Right cardiac atrium (tissue), 5 donors: ENCODE measurements at regions not wholly inside any gene's neighbourhood (a gene's known extent, or its start where the extent isn't known, plus 50 kb on each side); places are given as distances from the start of the nearest gene placed in this dataset.

Source experiments
- ATAC-seq, 2 donors: fragments of 200-7000 bp; cut with Tn5 transposase; one replicate each; pipeline versions ENCODE4 v1.8.0 to v1.9.1; 2020; ENCODE audit warnings: moderate library complexity in 2 of 2, mild to moderate bottlenecking in 1 of 2
- DNase-seq, 3 donors: peaks; one replicate each; pipeline ENCODE4 v3.0.0-alpha.2; 2020
- H3K27ac ChIP-seq: one replicate; pipeline ENCODE4 v1.5.1; 2013; ENCODE audit warnings: mild to moderate bottlenecking, low read length, control low read depth, moderate library complexity
- H3K27me3 ChIP-seq: one replicate; pipeline ENCODE4 v1.6.1; 2013; ENCODE audit not compliant: control insufficient read depth, insufficient read depth
- H3K4me1 ChIP-seq: one replicate; pipeline ENCODE4 v1.6.1; 2013; ENCODE audit warnings: low read length; ENCODE audit not compliant: control insufficient read depth, insufficient read depth
- H3K4me3 ChIP-seq: one replicate; pipeline ENCODE4 v1.5.1; 2013; ENCODE audit warnings: low read length, control low read depth
- H3K9me3 ChIP-seq: one replicate; pipeline ENCODE4 v1.6.1; 2013; ENCODE audit warnings: low read length; ENCODE audit not compliant: control insufficient read depth
- WGBS: extraction: QIAGEN DNeasy Blood & Tissue Kit; methylation state at CpG from one replicate; pipeline ENCODE4 v1.1.7; 2013; 5-methylcytosine and 5-hydroxymethylcytosine counted together
- intact Hi-C, 4 donors: fragments of 100-400 bp; cut with DNase I; formaldehyde crosslinking; loops; one replicate each; pipeline versions ENCODE4 v1.11.0 to v1.14.0; 2022 to 2023
- donor health status: healthy with polysubstance abuse.
- donor health status: DM: no; HTN: yes; CAD: no.
- donor health status: DM: no; HTN: no; CAD: no.
- donor health status: DM: no; HTN: yes; CAD: no; lungs with severe emphysema.
- donor health status: DM: yes; HTN: yes; CAD: no.

- Histone ChIP-seq H3K27me3 (no peaks in the 10 kb centered on the region), H3K4me1 (peaks cover 4% of the 10 kb centered on the region), H3K9me3 (no peaks in the 10 kb centered on the region), H3K4me3 (no peak overlapping the region), H3K27ac (no peak overlapping the region)
- ATAC-seq: no peak
- no peak for DNase-seq
- 97% methylated on average over 3 of the region's 3 CpGs for WGBS
- intact Hi-C loops: no loop called here
Observed at GRCh38 chr3:124391774-124392173, 338.5 kb upstream of the UMPS start.

- Histone ChIP-seq H3K9me3 (no peaks in the 10 kb centered on the region), H3K27me3 (no peaks in the 10 kb centered on the region), H3K27ac (no peak overlapping the region), H3K4me3 (no peak overlapping the region), H3K4me1 (peaks cover 4% of the 10 kb centered on the region)
- no peak for ATAC-seq
- DNase-seq: no peak
- intact Hi-C loops: no loop called here
- 40% methylated on average over 2 of the region's 2 CpGs for WGBS
Observed at GRCh38 chr3:124393340-124393739, 336.9 kb upstream of the UMPS start.

- intact Hi-C loops: no loop called here
- H3K4me1 ChIP-seq: peaks cover 4% of the 10 kb centered on the region
- H3K27ac ChIP-seq: no peak overlapping the region
- WGBS: 60% methylated on average over 8 of the region's 8 CpGs
- peak in 2 of 3 donors; percentile 53 to 59 for DNase-seq
- H3K27me3 ChIP-seq: no peaks in the 10 kb centered on the region
- no peak overlapping the region for H3K4me3 ChIP-seq
- peak; percentile 42 to 60 for ATAC-seq
- no peaks in the 10 kb centered on the region for H3K9me3 ChIP-seq
Observed at GRCh38 chr3:124395162-124395561, 335.1 kb upstream of the UMPS start.

- no peaks in the 10 kb centered on the region for H3K9me3 ChIP-seq
- no peak overlapping the region for H3K4me3 ChIP-seq
- WGBS: 13% methylated on average over 1 of the region's 1 CpG
- H3K4me1 ChIP-seq: peaks cover 4% of the 10 kb centered on the region
- intact Hi-C loops: no loop called here
- ATAC-seq (peak; percentile 83 to 85), DNase-seq (peak; percentile 61 to 80 (median 72))
- H3K27ac ChIP-seq: no peak overlapping the region
- no peaks in the 10 kb centered on the region for H3K27me3 ChIP-seq
Observed at GRCh38 chr3:124395584-124396338, 334.5 kb upstream of the UMPS start.

DNA sequence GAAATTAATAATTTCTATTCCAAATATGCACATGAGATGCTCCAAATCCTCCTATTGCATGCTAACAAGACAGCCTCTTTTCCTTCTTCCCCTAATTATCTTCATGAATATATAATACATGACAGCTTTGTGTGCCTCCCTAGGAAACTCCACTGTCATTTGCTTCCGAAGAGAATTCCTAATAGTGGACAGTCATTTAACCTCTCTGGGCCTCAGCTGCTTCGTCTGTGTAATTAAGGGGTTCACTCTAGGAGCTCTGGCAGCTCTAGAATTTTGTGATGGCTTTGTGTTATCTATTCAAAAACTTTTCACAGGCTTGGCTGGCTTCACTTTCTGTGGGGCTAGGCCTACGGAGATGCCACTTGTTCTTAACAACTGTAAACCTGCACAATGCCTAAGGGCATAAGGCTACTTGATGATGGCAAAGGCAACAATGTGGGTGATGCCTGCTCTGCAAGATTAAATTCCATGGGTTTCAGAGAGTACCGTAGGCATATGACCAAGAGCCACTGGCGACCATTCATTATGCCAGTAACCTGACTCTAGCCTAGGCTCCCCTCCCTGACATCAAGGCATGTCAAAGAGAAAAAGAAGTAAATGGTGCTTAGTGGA, 333.8 kb upstream of the UMPS start:
- H3K27me3 ChIP-seq: no peaks in the 10 kb centered on the region
- WGBS: 60% methylated on average over 5 of the region's 5 CpGs
- intact Hi-C loops: no loop called here
- H3K4me3 ChIP-seq: no peak overlapping the region
- H3K9me3 ChIP-seq: no peaks in the 10 kb centered on the region
- ATAC-seq: peak in 1 of 2 donors; percentile 32
- H3K27ac ChIP-seq: no peak overlapping the region
- H3K4me1 ChIP-seq: peaks cover 4% of the 10 kb centered on the region
- no peak for DNase-seq

DNA sequence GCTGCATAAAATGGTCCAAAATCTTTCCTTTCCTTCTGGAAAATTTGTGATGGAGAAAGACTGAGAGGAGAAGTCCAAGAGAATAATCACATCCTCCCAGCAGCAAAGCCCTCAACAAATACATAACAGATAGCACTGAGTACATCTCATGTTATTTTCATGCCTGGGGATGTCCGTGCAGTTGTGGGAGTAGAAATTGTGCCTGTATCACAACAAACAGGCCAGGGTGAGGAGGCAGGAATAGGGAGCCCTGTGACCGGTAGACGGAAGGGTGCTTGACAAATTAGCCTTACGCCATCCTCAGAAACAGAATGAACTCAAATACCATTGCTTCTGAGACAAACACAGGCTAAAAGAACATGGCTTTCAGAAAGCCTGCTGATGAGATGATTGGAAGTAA, 333.2 kb upstream of the UMPS start:
- intact Hi-C loops: no loop called here
- DNase-seq (no peak), ATAC-seq (no peak)
- H3K4me3 ChIP-seq: no peak overlapping the region
- no peaks in the 10 kb centered on the region for H3K27me3 ChIP-seq
- 86% methylated on average over 4 of the region's 4 CpGs for WGBS
- no peak overlapping the region for H3K27ac ChIP-seq
- no peaks in the 10 kb centered on the region for H3K9me3 ChIP-seq
- H3K4me1 ChIP-seq: peaks cover 4% of the 10 kb centered on the region

- H3K4me1 ChIP-seq: peaks cover 4% of the 10 kb centered on the region
- no peaks in the 10 kb centered on the region for H3K27me3 ChIP-seq
- intact Hi-C loops: no loop called here
- H3K27ac ChIP-seq: no peak overlapping the region
- WGBS: 93% methylated on average over 7 of the region's 7 CpGs
- DNase-seq (no peak), ATAC-seq (no peak)
- no peak overlapping the region for H3K4me3 ChIP-seq
- no peaks in the 10 kb centered on the region for H3K9me3 ChIP-seq
Observed at GRCh38 chr3:124398594-124398993, 331.7 kb upstream of the UMPS start.

- Histone ChIP-seq H3K27me3 (no peaks in the 10 kb centered on the region), H3K4me1 (no peaks in the 10 kb centered on the region), H3K4me3 (no peak overlapping the region), H3K9me3 (no peaks in the 10 kb centered on the region), H3K27ac (no peak overlapping the region)
- no peak for DNase-seq
- ATAC-seq: no peak
- 71% methylated on average over 2 of the region's 2 CpGs for WGBS
- intact Hi-C loops: no loop called here
Observed at GRCh38 chr3:124401843-124402242, 328.4 kb upstream of the UMPS start.

DNA sequence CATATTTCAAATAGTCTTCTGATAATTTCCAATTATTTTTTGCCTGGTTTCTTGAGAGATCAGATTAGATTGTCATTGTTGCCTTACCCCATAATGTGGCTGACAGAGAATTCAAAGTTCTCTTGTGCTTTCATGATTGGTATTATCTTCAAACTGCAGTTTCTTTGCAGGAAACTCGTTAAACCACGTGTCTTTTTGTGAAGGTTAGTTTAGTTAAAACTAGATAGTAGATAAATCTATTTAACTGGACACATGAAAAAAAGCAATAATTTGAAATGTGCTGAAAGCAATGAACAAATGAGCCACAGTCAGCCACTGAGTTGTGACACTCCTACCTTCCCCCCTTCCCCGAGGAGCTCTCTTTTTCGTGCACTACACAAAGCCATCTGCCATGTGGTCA, 327.5 kb upstream of the UMPS start:
- no peak overlapping the region for H3K27ac ChIP-seq
- intact Hi-C loops: no loop called here
- WGBS: 86% methylated on average over 4 of the region's 4 CpGs
- ATAC-seq (no peak), DNase-seq (no peak)
- H3K9me3 ChIP-seq: no peaks in the 10 kb centered on the region
- H3K27me3 ChIP-seq: no peaks in the 10 kb centered on the region
- H3K4me1 ChIP-seq: no peaks in the 10 kb centered on the region
- H3K4me3 ChIP-seq: no peak overlapping the region

DNA sequence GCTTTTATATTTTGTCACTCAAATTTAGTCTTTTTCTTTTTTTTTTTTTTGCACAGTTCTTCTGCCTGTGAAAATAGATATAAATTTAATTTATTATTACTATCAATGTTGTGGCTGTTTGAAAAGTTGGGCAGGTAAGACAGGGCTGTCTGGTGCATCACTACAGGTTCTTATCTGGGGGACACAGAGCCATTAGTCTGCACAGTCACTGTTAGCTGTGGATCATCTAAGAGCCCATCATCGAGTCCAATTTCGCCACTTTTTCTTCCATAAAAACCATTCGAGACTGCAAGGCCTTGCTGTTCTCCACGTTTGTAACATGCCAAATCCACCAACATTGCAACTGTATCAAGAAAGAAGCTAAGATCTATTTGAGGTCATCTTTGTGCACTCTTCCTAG, 325.6 kb upstream of the UMPS start:
- Histone ChIP-seq H3K4me1 (no peaks in the 10 kb centered on the region), H3K9me3 (no peaks in the 10 kb centered on the region), H3K4me3 (no peak overlapping the region), H3K27me3 (no peaks in the 10 kb centered on the region), H3K27ac (no peak overlapping the region)
- WGBS: 84% methylated on average over 4 of the region's 4 CpGs
- DNase-seq (no peak), ATAC-seq (no peak)
- intact Hi-C loops: no loop called here

- Histone ChIP-seq H3K9me3 (no peaks in the 10 kb centered on the region), H3K27me3 (no peaks in the 10 kb centered on the region), H3K4me1 (no peaks in the 10 kb centered on the region), H3K4me3 (no peak overlapping the region), H3K27ac (no peak overlapping the region)
- 94% methylated on average over 1 of the region's 1 CpG for WGBS
- no peak for DNase-seq
- no peak for ATAC-seq
- intact Hi-C loops: no loop called here
Observed at GRCh38 chr3:124407260-124407659, 323.0 kb upstream of the UMPS start.
